Stomach smooth muscle (tissue), 2 donors: ENCODE measurements at regions not wholly inside any gene's neighbourhood (a gene's known extent, or its start where the extent isn't known, plus 50 kb on each side); places are given as distances from the start of the nearest gene placed in this dataset.

ENCODE experiments used
- H3K27ac ChIP-seq: one replicate; pipeline ENCODE4 v1.7.0; 2013; ENCODE audit warnings: mild to moderate bottlenecking, low read length, inconsistent platforms
- H3K27me3 ChIP-seq, 2 donors: one replicate each; pipeline ENCODE4 v1.7.0; 2013; ENCODE audit warnings: low read length in 2 of 2; ENCODE audit not compliant: insufficient read depth in 2 of 2, control insufficient read depth in 1 of 2
- H3K36me3 ChIP-seq, 2 donors: one replicate each; pipeline ENCODE4 v1.7.0; 2013; ENCODE audit warnings: low read length in 2 of 2; ENCODE audit not compliant: control insufficient read depth in 2 of 2, insufficient read depth in 2 of 2
- H3K4me1 ChIP-seq: one replicate; pipeline ENCODE4 v1.7.0; 2013; ENCODE audit warnings: low read length; ENCODE audit not compliant: control insufficient read depth, insufficient read depth
- H3K4me3 ChIP-seq, 2 donors: one replicate each; pipeline ENCODE4 v1.7.0; 2013; ENCODE audit warnings: low read length in 2 of 2
- H3K9ac ChIP-seq, 2 donors: one replicate each; pipeline ENCODE4 v1.7.0; 2013; ENCODE audit warnings: low read length in 2 of 2, mild to moderate bottlenecking in 1 of 2
- H3K9me3 ChIP-seq, 2 donors: one replicate each; pipeline ENCODE4 v1.7.0; 2013; ENCODE audit warnings: low read length in 2 of 2; ENCODE audit not compliant: control insufficient read depth in 2 of 2
- donor health status: healthy.
- donor health status: Pancreatic carcinoma.

DNA sequence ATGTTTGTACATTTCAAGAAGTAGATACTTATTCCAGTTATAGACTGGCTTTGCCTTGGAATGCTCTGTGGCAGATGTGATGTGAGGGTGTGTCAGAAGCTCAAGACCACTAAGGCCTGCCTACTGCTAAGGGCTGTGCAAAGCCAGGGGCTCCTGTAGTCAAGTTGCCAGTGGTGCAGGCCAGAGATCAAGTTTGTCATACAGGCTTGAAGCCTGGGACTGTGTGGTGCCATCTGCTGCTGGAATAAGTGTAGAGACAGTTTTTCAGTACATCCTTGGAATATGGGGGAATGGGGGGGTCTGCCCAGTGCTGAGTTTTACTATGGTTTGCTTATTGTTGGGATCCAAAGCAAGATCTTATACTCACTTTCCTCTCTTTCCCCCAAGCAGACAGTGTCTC lies 649.9 kb upstream of the FOXG1 start:
- no peaks in the 10 kb centered on the region for H3K36me3 ChIP-seq
- H3K4me3 ChIP-seq = no peak overlapping the region
- H3K27me3 ChIP-seq = no peaks in the 10 kb centered on the region
- H3K9me3 ChIP-seq = no peaks in the 10 kb centered on the region
- H3K9ac ChIP-seq = no peak overlapping the region
- H3K27ac ChIP-seq = no peak overlapping the region
- no peaks in the 10 kb centered on the region for H3K4me1 ChIP-seq

DNA sequence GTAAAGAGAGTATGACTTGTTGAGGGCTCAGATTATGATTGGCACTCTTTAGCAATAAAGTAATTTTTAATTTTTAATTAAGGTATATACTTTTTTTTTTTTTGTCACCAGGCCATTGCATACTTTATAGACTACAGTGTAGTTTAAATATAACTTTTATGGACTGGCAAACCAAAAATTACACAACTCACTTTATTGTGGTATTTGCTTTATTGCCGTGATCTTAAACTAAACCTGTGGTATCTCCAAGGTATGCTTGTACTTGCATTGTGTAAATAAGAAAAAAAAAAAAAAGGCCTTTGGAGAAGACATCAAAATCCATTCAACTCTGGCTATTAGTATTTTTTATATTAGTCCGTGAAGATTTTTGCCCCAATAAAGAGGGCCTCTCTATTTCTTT lies 646.7 kb upstream of the FOXG1 start:
- no peaks in the 10 kb centered on the region for H3K4me1 ChIP-seq
- H3K9me3 ChIP-seq = no peaks in the 10 kb centered on the region
- H3K4me3 ChIP-seq = no peak overlapping the region
- H3K27ac ChIP-seq = no peak overlapping the region
- H3K9ac ChIP-seq = no peak overlapping the region
- H3K36me3 ChIP-seq = no peaks in the 10 kb centered on the region
- no peaks in the 10 kb centered on the region for H3K27me3 ChIP-seq

DNA sequence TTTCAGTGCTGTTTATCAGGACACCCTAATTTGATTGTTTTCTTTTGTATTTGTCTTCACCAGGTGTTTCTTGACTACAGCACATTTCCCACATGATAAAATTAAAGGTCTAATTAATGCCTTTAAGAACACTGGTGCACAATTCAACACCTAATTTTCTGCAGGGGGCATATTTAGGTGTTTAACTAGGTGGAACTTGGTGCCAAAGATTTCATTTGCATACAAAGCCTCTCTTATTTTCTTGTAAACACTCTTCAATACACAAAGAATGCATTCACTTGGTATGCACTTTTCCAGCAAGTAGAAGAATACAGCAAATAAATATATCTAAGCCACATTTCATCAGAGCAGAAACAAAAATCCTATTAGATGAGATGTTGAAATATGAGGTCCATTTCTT lies 646.2 kb upstream of the FOXG1 start:
- Histone ChIP-seq H3K9ac (no peak overlapping the region), H3K9me3 (no peaks in the 10 kb centered on the region), H3K36me3 (no peaks in the 10 kb centered on the region), H3K27me3 (no peaks in the 10 kb centered on the region), H3K27ac (no peak overlapping the region), H3K4me3 (no peak overlapping the region), H3K4me1 (no peaks in the 10 kb centered on the region)

DNA sequence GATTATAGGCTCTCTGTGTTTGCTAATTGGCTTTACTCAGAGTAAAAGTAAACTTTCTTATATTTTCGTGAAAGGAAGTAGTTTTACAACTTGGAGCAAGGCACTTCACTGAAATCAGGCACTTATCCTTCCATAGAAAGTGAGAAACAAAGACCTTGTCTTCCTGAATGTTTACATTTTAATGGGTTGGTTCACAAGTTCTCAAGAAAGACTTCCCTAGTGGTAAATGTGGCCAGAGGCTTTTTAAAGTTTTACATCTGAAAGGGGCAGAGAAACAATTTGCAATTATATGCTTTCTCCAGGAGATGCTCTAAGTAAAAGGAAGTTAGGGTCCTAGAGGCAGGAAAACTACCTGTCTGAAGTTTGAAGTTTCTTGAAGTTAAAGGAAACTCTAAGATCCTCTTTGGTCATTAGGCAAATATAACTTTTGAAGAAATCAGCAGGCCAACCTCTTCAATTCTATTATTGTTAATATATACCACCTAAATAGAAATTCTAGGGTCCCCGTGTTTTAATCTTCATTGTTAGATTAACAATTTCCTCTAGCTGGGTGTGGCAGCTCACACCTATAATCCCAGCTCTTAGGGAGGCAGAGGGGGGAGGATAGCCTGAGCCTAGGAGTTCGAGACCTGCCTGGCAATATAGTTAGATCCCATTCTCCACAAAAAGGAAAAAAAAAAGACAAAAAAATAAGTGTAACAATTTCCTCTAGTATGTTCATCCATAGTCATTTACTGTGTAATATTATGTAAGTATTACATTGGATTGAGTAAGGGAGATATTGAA lies 644.9 kb upstream of the FOXG1 start:
- Histone ChIP-seq H3K4me1 (no peaks in the 10 kb centered on the region), H3K9ac (no peak overlapping the region), H3K27ac (no peak overlapping the region)

DNA sequence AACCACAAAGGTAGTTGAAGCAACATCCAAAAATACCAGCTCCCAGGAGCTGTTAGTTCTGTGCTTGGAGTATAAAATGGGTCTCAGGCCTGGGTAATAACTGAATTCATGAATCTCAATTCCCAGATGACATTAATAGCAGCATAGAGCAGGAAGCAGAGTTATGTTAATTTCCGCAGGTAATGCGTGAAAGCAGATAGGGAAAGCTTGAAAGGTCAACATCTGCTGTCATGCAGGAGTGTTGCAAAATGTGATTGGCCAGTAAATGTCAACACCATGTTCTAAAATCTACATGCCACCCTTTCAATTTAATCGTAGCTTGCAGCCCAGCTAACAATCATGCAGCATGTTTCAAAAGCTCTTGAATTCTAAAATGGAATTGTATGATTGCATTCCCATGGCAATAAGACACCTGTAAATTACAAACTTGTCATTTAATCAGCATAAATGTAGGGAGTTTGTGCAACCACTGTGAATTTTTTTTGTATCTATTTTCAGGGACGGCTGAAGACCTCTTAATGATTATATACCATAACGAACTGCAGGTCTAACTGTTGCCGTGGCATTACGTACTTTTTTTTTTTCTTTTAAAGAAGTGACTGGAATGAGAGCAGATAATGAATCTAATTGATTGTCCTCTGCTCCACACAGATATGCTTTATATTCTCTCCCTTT lies 635.8 kb upstream of the FOXG1 start:
- Histone ChIP-seq H3K4me3 (no peak overlapping the region), H3K27ac (no peak overlapping the region), H3K4me1 (no peaks in the 10 kb centered on the region), H3K27me3 (no peaks in the 10 kb centered on the region), H3K9me3 (no peaks in the 10 kb centered on the region), H3K9ac (no peak overlapping the region), H3K36me3 (no peaks in the 10 kb centered on the region)

More for the DNA sequence above, 644.9 kb upstream of the FOXG1 start:
- Histone ChIP-seq H3K27me3 (no peaks in the 10 kb centered on the region), H3K9me3 (no peaks in the 10 kb centered on the region), H3K4me3 (no peak overlapping the region), H3K36me3 (no peaks in the 10 kb centered on the region)

DNA sequence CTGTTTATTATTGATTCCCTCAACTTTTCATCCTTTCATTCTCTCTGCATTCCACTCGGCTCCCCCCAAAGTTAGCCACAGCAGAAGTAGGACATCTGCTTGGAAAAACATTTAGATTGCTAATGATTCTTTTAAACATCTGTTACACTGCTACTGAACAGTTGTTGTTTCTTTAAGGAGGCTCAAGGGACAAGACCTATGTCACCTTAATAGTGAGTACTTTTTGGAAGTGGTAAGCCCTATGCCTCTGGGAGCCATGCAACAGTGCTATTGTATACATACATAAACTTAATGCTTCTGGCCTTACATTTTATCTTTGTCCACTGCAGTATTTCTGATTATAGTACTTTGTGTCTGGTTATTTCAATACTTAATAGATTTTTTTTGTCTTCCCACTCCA lies 628.2 kb upstream of the FOXG1 start:
- no peak overlapping the region for H3K9ac ChIP-seq
- no peaks in the 10 kb centered on the region for H3K27me3 ChIP-seq
- no peak overlapping the region for H3K4me3 ChIP-seq
- no peaks in the 10 kb centered on the region for H3K36me3 ChIP-seq
- no peaks in the 10 kb centered on the region for H3K9me3 ChIP-seq
- no peak overlapping the region for H3K27ac ChIP-seq
- no peaks in the 10 kb centered on the region for H3K4me1 ChIP-seq

DNA sequence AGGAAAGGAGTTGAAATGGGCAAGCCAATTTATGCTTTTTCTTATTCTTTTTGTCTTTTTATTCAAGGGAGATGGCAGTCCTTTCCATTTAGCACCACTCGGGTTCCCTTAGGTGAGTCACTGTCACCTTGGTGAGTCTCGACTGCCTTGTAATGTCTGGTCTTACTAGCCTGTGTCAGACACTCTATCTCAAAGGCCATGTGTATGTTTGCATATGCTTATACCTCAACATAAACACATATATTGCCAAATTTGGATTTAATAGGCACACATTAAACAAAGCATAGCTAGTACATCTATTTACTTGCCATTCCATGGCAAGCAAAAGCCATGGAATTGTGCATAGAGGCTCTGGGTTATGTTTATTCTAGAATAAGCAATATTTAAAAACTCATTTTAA lies 624.9 kb upstream of the FOXG1 start:
- Histone ChIP-seq H3K9ac (no peak overlapping the region), H3K4me3 (no peak overlapping the region), H3K4me1 (no peaks in the 10 kb centered on the region), H3K27ac (no peak overlapping the region), H3K27me3 (no peaks in the 10 kb centered on the region), H3K9me3 (no peaks in the 10 kb centered on the region), H3K36me3 (no peaks in the 10 kb centered on the region)

DNA sequence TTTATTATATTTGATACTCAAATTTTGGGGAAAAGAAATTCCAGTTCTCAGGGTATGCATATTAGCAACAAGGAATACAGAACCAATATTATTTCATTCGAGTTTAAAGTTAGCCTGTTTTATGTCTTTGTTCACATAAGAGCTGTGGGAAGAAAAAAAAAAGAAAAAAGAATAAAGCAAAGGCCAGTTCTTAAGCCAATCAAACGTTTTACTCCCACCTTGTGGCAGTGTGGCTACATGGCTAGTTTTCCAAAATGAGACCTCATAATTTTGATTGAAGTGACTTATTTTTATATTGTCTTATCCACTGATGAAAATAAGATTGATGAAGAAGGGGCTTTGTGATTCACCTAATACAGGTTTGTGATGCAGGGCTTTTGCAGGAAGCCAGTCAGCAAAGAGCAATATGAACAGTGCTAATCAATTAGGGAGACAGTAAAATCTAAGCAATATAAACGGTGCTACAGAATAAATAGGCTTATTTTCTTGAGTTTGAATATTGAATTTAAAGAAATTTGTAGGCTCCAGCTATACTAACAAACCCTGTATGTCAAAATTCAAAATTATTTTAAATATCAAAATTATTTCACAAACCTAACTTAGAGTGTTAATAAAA lies 624.1 kb upstream of the FOXG1 start:
- no peak overlapping the region for H3K9ac ChIP-seq
- no peak overlapping the region for H3K4me3 ChIP-seq
- no peak overlapping the region for H3K27ac ChIP-seq
- H3K4me1 ChIP-seq = no peaks in the 10 kb centered on the region
- no peaks in the 10 kb centered on the region for H3K36me3 ChIP-seq
- no peaks in the 10 kb centered on the region for H3K9me3 ChIP-seq
- no peaks in the 10 kb centered on the region for H3K27me3 ChIP-seq

DNA sequence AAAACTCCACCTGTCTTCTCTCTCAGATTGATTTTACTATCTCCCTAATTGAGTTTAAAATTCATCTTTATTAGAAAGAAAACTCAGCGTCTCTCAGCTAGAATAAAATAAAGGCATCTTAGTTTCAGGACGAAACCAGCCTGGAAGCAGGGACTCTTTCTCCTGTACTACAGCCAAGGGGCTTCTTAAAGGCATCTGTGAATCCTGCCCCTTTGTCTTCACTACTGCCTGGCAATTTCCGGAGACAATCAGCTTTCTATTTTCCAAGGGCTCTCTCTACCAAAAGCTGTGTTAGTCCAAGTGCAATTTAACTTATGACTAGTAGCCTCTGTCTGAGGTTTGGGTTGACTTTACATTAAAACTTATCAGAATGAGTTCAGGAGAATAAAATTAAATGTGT lies 623.3 kb upstream of the FOXG1 start:
- no peak overlapping the region for H3K9ac ChIP-seq
- no peaks in the 10 kb centered on the region for H3K9me3 ChIP-seq
- H3K36me3 ChIP-seq = no peaks in the 10 kb centered on the region
- no peaks in the 10 kb centered on the region for H3K27me3 ChIP-seq
- H3K4me1 ChIP-seq = no peaks in the 10 kb centered on the region
- no peak overlapping the region for H3K4me3 ChIP-seq
- no peak overlapping the region for H3K27ac ChIP-seq

DNA sequence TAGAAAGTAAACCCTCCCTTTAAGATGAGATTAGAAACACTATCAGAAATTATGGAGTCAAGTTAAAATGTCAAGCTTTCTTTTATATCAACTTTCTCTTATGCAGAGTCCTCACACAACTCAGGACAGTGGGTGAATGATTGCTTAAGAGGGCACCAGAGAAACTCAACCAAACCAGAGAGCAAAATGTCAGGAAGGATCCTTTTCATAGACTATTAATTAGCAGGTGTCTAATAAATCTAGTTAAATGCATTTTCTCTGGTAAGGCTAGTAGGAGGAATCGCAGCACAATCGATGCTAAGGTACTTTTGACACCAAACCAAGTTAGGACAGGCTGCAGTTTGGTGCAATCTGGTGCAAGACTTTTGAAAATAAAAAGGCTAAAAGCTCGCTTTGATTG lies 614.7 kb upstream of the FOXG1 start:
- no peaks in the 10 kb centered on the region for H3K36me3 ChIP-seq
- no peak overlapping the region for H3K4me3 ChIP-seq
- H3K9ac ChIP-seq = no peak overlapping the region
- H3K27me3 ChIP-seq = no peaks in the 10 kb centered on the region
- no peaks in the 10 kb centered on the region for H3K9me3 ChIP-seq
- no peak overlapping the region for H3K27ac ChIP-seq
- no peaks in the 10 kb centered on the region for H3K4me1 ChIP-seq
